Heart left ventricle (tissue), 16 donors: ENCODE measurements at regions not wholly inside any gene's neighbourhood (a gene's known extent, or its start where the extent isn't known, plus 50 kb on each side); places are given as distances from the start of the nearest gene placed in this dataset.
A peak's percentile ranks its signal among the peaks of the same experiment; 100 is the strongest.

Experiments
- ATAC-seq, 4 donors: fragments of 200-7000 bp; cut with Tn5 transposase; one replicate each; pipeline ENCODE4 v1.9.1; 2020 to 2022; ENCODE audit warnings: moderate library complexity in 4 of 4, mild to moderate bottlenecking in 3 of 4, moderate number of reproducible peaks in 1 of 4
- DNase-seq, 5 donors: peaks; one replicate each; pipeline ENCODE4 v3.0.0-alpha.2; 2020
- H3K27ac ChIP-seq, 12 donors: fragments of 200-600 bp; sonication (generic) in 4 of 12; one replicate each; pipeline versions ENCODE4 v1.5.0 to v1.8.0; 2016 to 2022; ENCODE audit warnings: mild to moderate bottlenecking in 2 of 12
- H3K27me3 ChIP-seq, 9 donors: fragments of 200-600 bp; sonication (generic) in 2 of 9; one replicate each; pipeline versions ENCODE4 v1.5.1 to v1.8.0; 2016 to 2022; ENCODE audit warnings: mild to moderate bottlenecking in 3 of 9
- H3K36me3 ChIP-seq, 9 donors: fragments of 200-600 bp; sonication (generic) in 2 of 9; one replicate each; pipeline versions ENCODE4 v1.5.0 to v1.8.0; 2018 to 2022; ENCODE audit warnings: mild to moderate bottlenecking in 2 of 9
- H3K4me1 ChIP-seq, 12 donors: fragments of 200-600 bp; sonication (generic) in 4 of 12; one replicate each; pipeline versions ENCODE4 v1.5.0 to v1.8.0; 2016 to 2022; ENCODE audit warnings: mild to moderate bottlenecking in 3 of 12
- H3K4me3 ChIP-seq, 12 donors: fragments of 200-600 bp; sonication (generic) in 4 of 12; one replicate each; pipeline versions ENCODE4 v1.5.0 to v1.8.0; 2017 to 2022; ENCODE audit warnings: mild to moderate bottlenecking in 9 of 12, moderate library complexity in 4 of 12
- H3K9me3 ChIP-seq, 12 donors: fragments of 200-600 bp; sonication (generic) in 4 of 12; one replicate each; pipeline versions ENCODE4 v1.5.0 to v1.8.0; 2016 to 2022; ENCODE audit warnings: mild to moderate bottlenecking in 1 of 12
- CTCF ChIP-seq, 12 donors: fragments of 200-600 bp; sonication (generic) in 4 of 12; IDR thresholded peaks; one replicate each; pipeline versions ENCODE4 v1.5.0 to v1.8.0; 2018 to 2022; ENCODE audit warnings: antibody characterized with exemption in 12 of 12, mild to moderate bottlenecking in 5 of 12
- POLR2A ChIP-seq, 2 donors: fragments of 450-650 bp; IDR thresholded peaks; one replicate each; pipeline ENCODE4 v1.6.1; 2017; ENCODE audit warnings: antibody characterized with exemption in 2 of 2, mild to moderate bottlenecking in 2 of 2, moderate library complexity in 2 of 2
- WGBS, 4 donors: extraction: QIAGEN DNeasy Blood & Tissue Kit in 2 of 4; methylation state at CpG; one replicate each; pipeline versions ENCODE4 v1.1.5 to v1.1.7; 2013 to 2018; 5-methylcytosine and 5-hydroxymethylcytosine counted together
- intact Hi-C, 10 donors: fragments of 100-400 bp; cut with DNase I; formaldehyde crosslinking; loops; one replicate each; pipeline versions ENCODE4 v1.11.1 to v1.14.2; 2022
- donor health status: ischemic (EF 13 %, LVEDD 7.1; RV severe dilation, severe dysfunction).
- donor health status: healthy with polysubstance abuse.
- donor health status: DM: no; HTN: yes; CAD: no.
- donor health status: DM: no; HTN: no; CAD: no.
- donor health status: ischemic (EF 25% LVEDD 6.9; RV normal size, moderate dysfunction).
- donor health status: ischemic (EF 25% LVEDD 5.7; RV mildly dilated, moderate dysfunction).
- donor health status: healthy.
- donor health status: DM: yes; HTN: yes; CAD: no.
- donor health status: ischemic (EF 35%, LVEDD 5.7; RV mildly dilated, moderate dysfunction).
- donor health status: nonischemic (EF 11% LVEDD 7.7; RV severe dilation, severe dysfunction).
- donor health status: DM: yes; HTN: yes; CAD: no.
- donor health status: PGD.
- donor health status: ischemic (EF 29% LVEDD 5.4; RV normal size, mild dysfunction).
- donor health status: nonischemic (EF 23%, LVEDD 6.1; RV moderate dilation, normal function).

- intact Hi-C loops = no loop called here
- H3K36me3 ChIP-seq = no peaks in the 10 kb centered on the region
- H3K27me3 ChIP-seq = no peaks in the 10 kb centered on the region
- TF ChIP-seq POLR2A (IDR thresholded peaks at IDR 0.05) = no peak
- no peak for TF ChIP-seq CTCF (IDR thresholded peaks at IDR 0.05)
- peaks cover 0 to 7% (median 0%) of the 10 kb centered on the region in 12 donors for H3K4me1 ChIP-seq
- DNase-seq = peak in 1 of 5 donors; percentile 8
- ATAC-seq = no peak
- no peak overlapping the region for H3K27ac ChIP-seq
- no peaks in the 10 kb centered on the region for H3K9me3 ChIP-seq
- WGBS, 4 donors = 94 to 98% (median 96%) methylated on average over 21 to 22 of the region's 22 CpGs
- H3K4me3 ChIP-seq = no peak overlapping the region
Observed at GRCh38 chr17:83176623-83177583, 97.5 kb downstream of the METRNL start.

GRCh38 chr17:83177611-83178532, 98.5 kb downstream of the METRNL start:
- Histone ChIP-seq H3K36me3 (no peaks in the 10 kb centered on the region), H3K27me3 (no peaks in the 10 kb centered on the region), H3K4me1 (peaks cover 0 to 13% (median 0%) of the 10 kb centered on the region in 12 donors), H3K27ac (no peak overlapping the region), H3K4me3 (no peak overlapping the region), H3K9me3 (no peaks in the 10 kb centered on the region)
- TF ChIP-seq CTCF (IDR thresholded peaks at IDR 0.05) (no peak), POLR2A (IDR thresholded peaks at IDR 0.05) (no peak)
- ATAC-seq = no peak
- intact Hi-C loops = no loop called here
- WGBS, 4 donors = 82 to 92% (median 92%) methylated on average over 11 to 32 of the region's 32 CpGs
- DNase-seq = peak in 1 of 5 donors; percentile 15

- intact Hi-C loops = no loop called here
- peaks cover 0 to 22% (median 3%) of the 10 kb centered on the region in 12 donors for H3K4me1 ChIP-seq
- peak overlapping the region in 1 of 12 donors; percentile 34 for H3K27ac ChIP-seq
- WGBS, 4 donors = 84 to 90% (median 85%) methylated on average over 28 to 29 of the region's 29 CpGs
- peak in 2 of 5 donors; percentile 4 to 15 for DNase-seq
- H3K9me3 ChIP-seq = no peaks in the 10 kb centered on the region
- H3K27me3 ChIP-seq = no peaks in the 10 kb centered on the region
- no peak overlapping the region for H3K4me3 ChIP-seq
- no peak for ATAC-seq
- H3K36me3 ChIP-seq = no peaks in the 10 kb centered on the region
- TF ChIP-seq CTCF (IDR thresholded peaks at IDR 0.05) = no peak
- TF ChIP-seq POLR2A (IDR thresholded peaks at IDR 0.05) = no peak
Observed at GRCh38 chr17:83178533-83179304, 99.3 kb downstream of the METRNL start.
